Neuron (in vitro differentiated cells): ENCODE measurements at regions not wholly inside any gene's neighbourhood (a gene's known extent, or its start where the extent isn't known, plus 50 kb on each side); places are given as distances from the start of the nearest gene placed in this dataset.
A peak's percentile ranks its signal among the peaks of the same experiment; 100 is the strongest.

ENCODE experiments used
- H2AFZ ChIP-seq: one replicate; pipeline ENCODE4 v1.6.1; 2013; ENCODE audit warnings: low read depth, mild to moderate bottlenecking, inconsistent platforms, low read length, moderate library complexity
- H3K27me3 ChIP-seq: one replicate; pipeline ENCODE4 v1.6.1; 2013; ENCODE audit warnings: low read length; ENCODE audit not compliant: insufficient read depth
- H3K36me3 ChIP-seq: one replicate; pipeline ENCODE4 v1.6.1; 2013; ENCODE audit warnings: low read length; ENCODE audit not compliant: insufficient read depth
- H3K4me1 ChIP-seq: one replicate; pipeline ENCODE4 v1.6.1; 2013; ENCODE audit warnings: low read length; ENCODE audit not compliant: insufficient read depth
- H3K4me3 ChIP-seq: 2 replicates; pipeline ENCODE4 v1.5.1; 2013; ENCODE audit warnings: mild to moderate bottlenecking, low read length, moderate library complexity
- H3K9me3 ChIP-seq: one replicate; pipeline ENCODE4 v1.6.1; 2013; ENCODE audit warnings: low read length

GRCh38 chr13:80284290-80284689, 56.6 kb downstream of the SPRY2 start:
- H2AFZ ChIP-seq = no peak overlapping the region
- H3K4me1 ChIP-seq = no peaks in the 10 kb centered on the region
- H3K27me3 ChIP-seq = no peaks in the 10 kb centered on the region
- no peaks in the 10 kb centered on the region for H3K9me3 ChIP-seq
- H3K4me3 ChIP-seq = no peak overlapping the region
- no peaks in the 10 kb centered on the region for H3K36me3 ChIP-seq

GRCh38 chr13:80278706-80279105, 62.2 kb downstream of the SPRY2 start:
- Histone ChIP-seq H3K4me3 (no peak overlapping the region), H3K9me3 (no peaks in the 10 kb centered on the region), H3K36me3 (no peaks in the 10 kb centered on the region), H3K27me3 (no peaks in the 10 kb centered on the region), H3K4me1 (peaks cover 21% of the 10 kb centered on the region), H2AFZ (no peak overlapping the region)

- no peaks in the 10 kb centered on the region for H3K27me3 ChIP-seq
- peak overlapping the region; percentile 62 for H2AFZ ChIP-seq
- H3K36me3 ChIP-seq = no peaks in the 10 kb centered on the region
- no peaks in the 10 kb centered on the region for H3K9me3 ChIP-seq
- peaks cover 21% of the 10 kb centered on the region for H3K4me1 ChIP-seq
- H3K4me3 ChIP-seq = peak overlapping the region; percentile 30
Observed at GRCh38 chr13:80276371-80277289, 64.3 kb downstream of the SPRY2 start.

- no peak overlapping the region for H3K4me3 ChIP-seq
- no peaks in the 10 kb centered on the region for H3K27me3 ChIP-seq
- H3K36me3 ChIP-seq = no peaks in the 10 kb centered on the region
Observed at GRCh38 chr13:80274643-80275042, 66.3 kb downstream of the SPRY2 start.

GRCh38 chr13:80273718-80274117, 67.2 kb downstream of the SPRY2 start:
- no peaks in the 10 kb centered on the region for H3K9me3 ChIP-seq

More at GRCh38 chr13:80274643-80275042, 66.3 kb downstream of the SPRY2 start:
- no peaks in the 10 kb centered on the region for H3K9me3 ChIP-seq
- H3K4me1 ChIP-seq = peaks cover 21% of the 10 kb centered on the region
- H2AFZ ChIP-seq = no peak overlapping the region

DNA sequence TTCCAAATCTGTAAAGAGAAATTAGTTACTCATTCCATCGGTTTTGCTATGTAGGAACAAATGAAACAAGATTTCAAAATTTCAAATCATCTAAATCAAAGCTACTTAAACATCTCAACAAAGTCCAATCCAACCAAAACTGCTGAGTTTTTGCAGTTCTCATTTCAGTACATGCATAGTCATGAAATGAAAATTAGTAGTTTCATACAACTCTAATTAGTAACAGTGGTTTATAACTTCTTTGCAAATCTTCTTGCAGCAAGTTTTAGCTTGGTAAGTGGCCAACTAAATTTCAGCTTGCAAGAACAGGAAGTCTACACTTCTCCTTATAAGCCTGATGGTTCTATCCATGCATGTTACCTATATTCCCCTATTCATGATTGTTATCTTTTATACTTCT, 75.6 kb downstream of the SPRY2 start:
- Histone ChIP-seq H3K4me1 (no peaks in the 10 kb centered on the region), H3K9me3 (peaks cover 3% of the 10 kb centered on the region), H2AFZ (no peak overlapping the region), H3K27me3 (no peaks in the 10 kb centered on the region), H3K36me3 (no peaks in the 10 kb centered on the region), H3K4me3 (no peak overlapping the region)

More at GRCh38 chr13:80273718-80274117, 67.2 kb downstream of the SPRY2 start:
- no peak overlapping the region for H2AFZ ChIP-seq
- no peak overlapping the region for H3K4me3 ChIP-seq
- H3K27me3 ChIP-seq = no peaks in the 10 kb centered on the region
- no peaks in the 10 kb centered on the region for H3K36me3 ChIP-seq
- peaks cover 21% of the 10 kb centered on the region for H3K4me1 ChIP-seq

DNA sequence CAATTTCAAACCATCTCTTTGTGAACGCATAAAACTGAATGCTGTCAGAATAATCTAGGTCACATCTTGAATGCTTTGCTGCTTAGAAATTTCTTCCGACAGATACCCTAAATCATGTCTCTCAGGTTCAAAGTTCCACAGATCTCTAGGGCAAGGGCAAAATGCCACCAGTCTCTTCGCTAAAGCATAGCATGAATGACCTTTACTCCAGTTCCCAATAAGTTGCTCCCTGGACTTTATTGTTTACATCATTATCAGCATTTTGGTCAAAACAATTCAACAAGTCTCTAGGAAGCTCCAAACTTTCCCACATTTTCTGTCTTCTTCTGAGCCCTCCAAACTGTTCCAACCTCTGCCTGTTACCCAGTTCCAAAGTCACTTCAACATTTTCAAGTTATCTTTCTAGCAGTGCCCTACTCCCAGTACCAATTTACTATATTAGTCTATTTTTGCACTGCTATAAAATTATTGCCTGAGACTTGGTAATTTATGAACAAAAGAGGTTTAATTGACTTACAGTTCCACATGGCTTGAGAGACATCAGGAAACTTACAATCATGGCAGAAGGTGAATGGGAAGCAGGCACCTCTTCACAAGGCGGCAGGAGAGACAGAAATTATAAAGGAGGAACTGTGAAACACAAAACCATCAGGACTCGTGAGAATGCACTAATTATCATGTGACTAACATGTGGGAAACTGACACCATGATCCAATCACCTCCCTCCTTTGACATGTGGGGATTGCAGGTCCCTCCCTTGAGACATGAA, 77.0 kb downstream of the SPRY2 start:
- Histone ChIP-seq H2AFZ (no peak overlapping the region), H3K4me1 (no peaks in the 10 kb centered on the region), H3K4me3 (no peak overlapping the region), H3K36me3 (no peaks in the 10 kb centered on the region), H3K27me3 (no peaks in the 10 kb centered on the region), H3K9me3 (peaks cover 3% of the 10 kb centered on the region)

DNA sequence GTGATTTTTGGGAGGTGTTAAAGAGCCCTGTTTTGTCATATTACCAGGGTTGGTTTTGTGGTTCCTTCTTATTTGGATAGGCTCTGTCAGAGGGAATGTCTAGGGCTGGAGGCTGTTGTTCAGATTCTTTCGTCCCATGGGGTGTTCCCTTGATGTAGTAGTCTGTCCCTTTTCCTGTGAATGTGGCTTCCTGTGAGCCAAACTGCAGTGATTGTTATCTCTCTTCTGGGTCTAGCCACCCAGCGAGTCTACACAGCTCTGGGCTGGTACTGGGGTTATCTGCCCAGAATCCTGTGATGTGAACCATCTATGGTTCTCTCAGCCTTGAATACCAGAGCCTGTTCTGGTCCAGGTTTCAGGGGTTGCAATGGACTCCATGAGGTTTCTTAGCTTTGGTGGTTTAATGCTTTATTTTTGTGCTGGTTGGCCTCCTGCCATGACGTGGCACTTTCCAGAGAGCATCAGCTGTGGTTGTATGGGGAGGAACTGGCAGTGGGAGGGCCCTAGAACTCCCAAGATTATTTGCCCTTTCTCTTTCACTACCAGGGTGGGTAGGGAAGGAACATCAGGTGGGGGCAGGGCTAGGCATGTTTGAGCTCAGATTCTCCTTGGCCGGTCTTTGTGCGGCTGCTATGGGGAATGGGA, 78.8 kb downstream of the SPRY2 start:
- no peaks in the 10 kb centered on the region for H3K4me1 ChIP-seq
- H3K4me3 ChIP-seq = no peak overlapping the region
- H2AFZ ChIP-seq = no peak overlapping the region
- peaks cover 3% of the 10 kb centered on the region for H3K9me3 ChIP-seq
- H3K36me3 ChIP-seq = no peaks in the 10 kb centered on the region
- H3K27me3 ChIP-seq = no peaks in the 10 kb centered on the region

DNA sequence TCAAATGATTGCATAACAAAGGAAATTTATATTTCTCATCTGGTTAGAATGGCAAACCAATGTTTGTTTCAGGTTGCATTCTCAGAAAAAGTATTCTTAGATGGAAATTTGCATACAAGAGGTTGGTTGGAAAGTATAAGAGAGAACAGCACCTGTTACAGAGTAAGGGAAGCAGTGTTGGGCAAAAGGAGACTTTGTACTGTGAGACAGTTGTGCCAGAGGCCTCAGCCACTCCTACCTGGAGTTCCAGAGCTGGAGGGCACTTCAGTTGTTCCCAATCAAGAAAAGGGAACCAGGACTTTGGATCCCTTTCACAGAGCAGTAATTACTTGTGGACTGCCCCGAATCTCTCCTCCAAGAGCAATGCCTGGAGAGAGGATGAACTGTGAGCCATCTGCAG, 81.8 kb downstream of the SPRY2 start:
- Histone ChIP-seq H3K4me1 (no peaks in the 10 kb centered on the region), H3K4me3 (no peak overlapping the region), H3K9me3 (peaks cover under 1% of the 10 kb centered on the region), H3K27me3 (no peaks in the 10 kb centered on the region), H2AFZ (no peak overlapping the region), H3K36me3 (no peaks in the 10 kb centered on the region)

GRCh38 chr13:80256352-80256932, 84.5 kb downstream of the SPRY2 start:
- no peak overlapping the region for H3K4me3 ChIP-seq
- no peaks in the 10 kb centered on the region for H3K36me3 ChIP-seq
- no peaks in the 10 kb centered on the region for H3K4me1 ChIP-seq
- no peaks in the 10 kb centered on the region for H3K9me3 ChIP-seq
- no peak overlapping the region for H2AFZ ChIP-seq
- no peaks in the 10 kb centered on the region for H3K27me3 ChIP-seq

GRCh38 chr13:80255946-80256345, 85.0 kb downstream of the SPRY2 start:
- H3K4me1 ChIP-seq = no peaks in the 10 kb centered on the region
- no peaks in the 10 kb centered on the region for H3K27me3 ChIP-seq
- no peaks in the 10 kb centered on the region for H3K9me3 ChIP-seq

GRCh38 chr13:80251403-80251802, 89.5 kb downstream of the SPRY2 start:
- no peaks in the 10 kb centered on the region for H3K36me3 ChIP-seq
- H3K4me3 ChIP-seq = no peak overlapping the region
- H2AFZ ChIP-seq = no peak overlapping the region
- H3K9me3 ChIP-seq = no peaks in the 10 kb centered on the region
- H3K4me1 ChIP-seq = no peaks in the 10 kb centered on the region
- no peaks in the 10 kb centered on the region for H3K27me3 ChIP-seq

More at GRCh38 chr13:80255946-80256345, 85.0 kb downstream of the SPRY2 start:
- H3K4me3 ChIP-seq = no peak overlapping the region
- no peak overlapping the region for H2AFZ ChIP-seq
- no peaks in the 10 kb centered on the region for H3K36me3 ChIP-seq
